A673 (cell line): ENCODE measurements at regions not wholly inside any gene's neighbourhood (a gene's known extent, or its start where the extent isn't known, plus 50 kb on each side); places are given as distances from the start of the nearest gene placed in this dataset.
A peak's percentile ranks its signal among the peaks of the same experiment; 100 is the strongest.

Experiments used
- BruUV-seq: library from RNA; stranded (reverse); fragments of 400-500 nt; replicated peaks from 2 replicates; lab custom pipeline; 2021; lab: Mats Ljungman, UMichigan
- CTCF ChIA-PET: fragments of 300-600 bp; sonication (Branson Sonifier 250); formaldehyde crosslinking; loops from one replicate; lab custom pipeline; 2022; ENCODE audit warnings: antibody characterized with exemption; lab: Charles Lee
- POLR2A ChIA-PET: fragments of 300-600 bp; sonication (Branson Sonifier 250); formaldehyde crosslinking; loops from one replicate; lab custom pipeline; 2022; ENCODE audit warnings: antibody characterized with exemption; ENCODE audit not compliant: low non-redundant PET; lab: Charles Lee
- DNase-seq: peaks from one replicate; pipeline ENCODE4 v3.0.0-alpha.2; 2015; ENCODE audit warnings: low spot score
- H3K27ac ChIP-seq: fragments of 200-600 bp; sonication (generic); 2 replicates; pipeline ENCODE4 v1.5.1; 2016; ENCODE audit warnings: mixed run types, low read depth, mild to moderate bottlenecking, mixed read lengths, antibody characterized with exemption, low read length; ENCODE audit not compliant: poor library complexity, severe bottlenecking
- H3K27me3 ChIP-seq: fragments of 200-600 bp; sonication (generic); replicated peaks from 2 replicates; pipeline ENCODE4 v1.6.1; 2017; ENCODE audit warnings: mixed run types, low read depth, mild to moderate bottlenecking, mixed read lengths, antibody characterized with exemption, low read length; ENCODE audit not compliant: insufficient read depth, poor library complexity
- H3K36me3 ChIP-seq: fragments of 200-600 bp; sonication (generic); 2 replicates; pipeline ENCODE4 v1.6.1; 2016; ENCODE audit warnings: mixed run types, mild to moderate bottlenecking, mixed read lengths, antibody characterized with exemption, low read length; ENCODE audit not compliant: insufficient read depth, poor library complexity, severe bottlenecking
- H3K4me1 ChIP-seq: fragments of 200-600 bp; sonication (generic); 2 replicates; pipeline ENCODE4 v1.6.1; 2017; ENCODE audit warnings: mixed run types, mild to moderate bottlenecking, mixed read lengths, antibody characterized with exemption, low read length; ENCODE audit not compliant: insufficient read depth, poor library complexity, severe bottlenecking
- H3K4me3 ChIP-seq: fragments of 200-600 bp; sonication (generic); 2 replicates; pipeline ENCODE4 v1.5.1; 2016; ENCODE audit warnings: low read depth, mixed run types, mild to moderate bottlenecking, mixed read lengths, low read length; ENCODE audit not compliant: poor library complexity, severe bottlenecking
- H3K9me3 ChIP-seq: fragments of 200-600 bp; sonication (generic); 2 replicates; pipeline ENCODE4 v1.6.1; 2016; ENCODE audit warnings: mixed run types, low read depth, mild to moderate bottlenecking, mixed read lengths, antibody characterized with exemption, low read length; ENCODE audit not compliant: poor library complexity, severe bottlenecking
- CTCF ChIP-seq: fragments of 300-800, 200-600 bp; sonication (generic); conservative IDR thresholded peaks from 2 replicates; pipeline ENCODE4 v1.5.1; 2017; ENCODE audit warnings: low read depth, mild to moderate bottlenecking, antibody characterized with exemption, low read length, moderate library complexity, mixed read lengths
- EZH2 ChIP-seq: fragments of 200-600 bp; sonication (generic); IDR thresholded peaks from 2 replicates; pipeline ENCODE4 v1.6.1; 2017; ENCODE audit warnings: borderline replicate concordance, low read depth, mild to moderate bottlenecking, mixed read lengths, antibody characterized with exemption, low read length; ENCODE audit not compliant: poor library complexity, severe bottlenecking
- intact Hi-C: fragments of 100-400 bp; cut with micrococcal nuclease; formaldehyde crosslinking; loops from one replicate; pipeline ENCODE4 v1.10.0; 2022; ENCODE audit not compliant: unreplicated experiment

DNA sequence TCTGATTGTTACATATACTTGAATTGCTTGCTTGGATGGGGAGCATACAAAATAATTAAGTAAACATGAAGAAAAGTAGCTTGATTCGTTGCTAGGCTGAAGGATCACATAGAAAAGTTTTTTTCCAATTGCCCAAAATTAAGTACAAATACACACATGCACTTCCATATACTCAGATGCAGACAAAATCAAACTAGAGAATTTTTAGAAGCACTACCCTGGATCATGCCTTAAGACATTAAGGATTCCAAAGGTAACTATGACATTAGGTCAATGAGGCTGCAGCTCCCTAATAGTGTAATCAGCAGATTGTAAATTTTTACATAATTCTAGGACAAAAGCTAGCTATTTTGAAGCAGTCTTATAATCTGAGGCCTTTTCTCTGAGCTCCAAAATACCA lies 216.9 kb upstream of the TMEM161B start:
- TF ChIP-seq CTCF = no peak
- no peak for TF ChIP-seq EZH2
- no peaks in the 10 kb centered on the region for H3K36me3 ChIP-seq
- H3K27me3 ChIP-seq = no peaks in the 10 kb centered on the region
- no TSS peak for BruUV-seq
- ChIA-PET CTCF (no interaction called here), POLR2A (no interaction called here)
- H3K4me1 ChIP-seq = peaks cover 9% of the 10 kb centered on the region
- intact Hi-C loops = no loop called here
- H3K9me3 ChIP-seq = no peaks in the 10 kb centered on the region
- DNase-seq = no peak
- H3K4me3 ChIP-seq = no peak overlapping the region
- no peak overlapping the region for H3K27ac ChIP-seq

DNA sequence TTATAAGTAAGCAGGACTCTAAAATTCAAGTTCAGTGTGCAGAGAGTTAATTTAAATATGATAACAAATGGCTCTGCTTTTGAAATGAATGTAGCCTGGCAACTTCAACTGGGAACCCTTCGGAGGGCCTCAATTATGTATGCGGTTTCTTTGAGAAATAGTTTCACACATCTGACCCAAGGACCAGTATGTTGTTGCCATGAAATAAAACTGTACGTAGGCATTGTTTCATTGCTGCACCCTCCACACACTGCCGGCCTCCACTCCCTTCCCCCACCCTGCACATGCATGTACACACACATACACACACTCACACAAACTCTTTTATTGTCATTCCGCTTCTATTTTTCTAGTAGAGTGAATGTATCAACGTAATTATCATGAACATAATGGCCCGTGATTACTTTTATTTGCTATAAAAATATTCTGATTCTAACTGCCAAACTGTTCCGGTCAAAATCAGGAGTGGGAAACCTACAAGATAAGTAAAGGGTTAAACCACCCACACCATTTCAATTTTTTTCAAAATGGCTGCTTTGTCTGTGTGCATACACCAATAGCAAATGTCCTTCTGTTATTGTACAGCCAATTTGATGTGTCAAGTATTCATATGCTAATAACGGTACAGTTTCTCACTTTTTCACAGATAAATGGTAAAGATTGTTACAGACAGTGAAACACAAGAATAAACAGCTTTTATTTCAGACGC lies 215.5 kb upstream of the TMEM161B start:
- H3K27ac ChIP-seq = no peak overlapping the region
- H3K36me3 ChIP-seq = no peaks in the 10 kb centered on the region
- peaks cover 13% of the 10 kb centered on the region for H3K4me1 ChIP-seq
- no peaks in the 10 kb centered on the region for H3K9me3 ChIP-seq
- no peak overlapping the region for H3K4me3 ChIP-seq
- ChIA-PET POLR2A (no interaction called here), CTCF (no interaction called here)
- intact Hi-C loops = no loop called here
- no peak for DNase-seq
- H3K27me3 ChIP-seq = no peaks in the 10 kb centered on the region
- BruUV-seq = no TSS peak
- no peak for TF ChIP-seq EZH2
- no peak for TF ChIP-seq CTCF

DNA sequence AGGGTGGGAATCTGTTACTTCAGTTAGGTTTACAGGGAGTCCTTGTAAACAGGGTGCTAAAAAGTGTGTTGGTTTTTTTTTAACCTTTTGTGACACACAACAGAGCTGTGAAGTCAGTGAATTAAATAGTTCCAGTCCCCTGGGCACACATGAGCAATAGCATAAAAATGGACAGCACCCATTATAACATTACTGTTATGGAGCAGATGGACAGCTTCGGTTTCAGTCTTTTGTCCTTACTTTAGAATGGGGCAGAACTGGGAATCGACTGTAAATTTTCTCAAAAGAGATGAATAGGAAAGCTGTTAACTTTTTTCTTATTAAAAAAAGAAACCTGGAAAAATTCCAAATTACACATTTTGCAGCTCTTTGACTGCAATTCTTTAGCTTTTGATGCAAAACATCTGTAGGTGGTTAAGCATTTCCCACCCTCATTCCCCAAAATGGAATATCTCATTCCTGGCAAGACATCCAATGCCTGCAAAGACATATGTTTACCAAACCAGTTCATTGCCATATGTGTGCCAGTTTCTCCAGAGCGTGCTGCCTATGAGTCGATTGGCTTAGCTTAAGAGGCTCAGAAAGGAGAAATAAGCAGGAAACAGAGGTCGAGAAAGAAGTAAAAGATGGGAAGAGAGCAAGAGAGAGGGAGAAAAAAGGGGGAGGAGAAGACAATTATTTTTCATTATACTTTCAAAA lies 212.3 kb upstream of the TMEM161B start:
- H3K36me3 ChIP-seq = no peaks in the 10 kb centered on the region
- no peaks in the 10 kb centered on the region for H3K9me3 ChIP-seq
- ChIA-PET POLR2A (no interaction called here), CTCF (no interaction called here)
- intact Hi-C loops = no loop called here
- BruUV-seq = no TSS peak
- no peak overlapping the region for H3K27ac ChIP-seq
- DNase-seq = peak; percentile 19
- H3K4me1 ChIP-seq = peaks cover 13% of the 10 kb centered on the region
- TF ChIP-seq CTCF (no peak), EZH2 (no peak)
- no peaks in the 10 kb centered on the region for H3K27me3 ChIP-seq
- no peak overlapping the region for H3K4me3 ChIP-seq
